Hematopoietic multipotent progenitor cell treated with erythropoietin and hydrocortisone succinate and interleukin-3 and kit ligand, for 6 days (in vitro differentiated cells): ENCODE measurements at regions not wholly inside any gene's neighbourhood (a gene's known extent, or its start where the extent isn't known, plus 50 kb on each side); places are given as distances from the start of the nearest gene placed in this dataset.

ENCODE experiments used
- DNase-seq: peaks from one replicate; pipeline ENCODE4 v3.0.0-alpha.2; 2015

DNA sequence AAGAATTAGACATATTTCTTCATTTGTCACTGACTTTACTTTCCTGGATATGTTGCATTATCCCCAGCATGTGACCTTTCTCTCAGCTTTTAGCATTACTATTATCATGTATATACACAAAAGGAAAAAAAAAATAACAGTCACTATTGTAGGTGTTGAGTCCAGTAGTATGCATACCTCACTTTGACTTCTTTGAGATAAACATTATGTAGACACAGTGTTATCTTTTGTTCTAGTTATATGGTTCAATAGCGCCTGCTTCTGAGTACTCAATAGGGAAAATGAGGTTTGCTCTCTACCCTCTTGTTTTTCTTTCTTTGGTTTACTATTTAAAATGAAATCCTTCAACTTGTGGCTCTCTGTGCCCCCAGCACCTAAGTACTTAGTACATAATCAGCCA lies 409.6 kb upstream of the PKN2 start:
- DNase-seq = no peak

DNA sequence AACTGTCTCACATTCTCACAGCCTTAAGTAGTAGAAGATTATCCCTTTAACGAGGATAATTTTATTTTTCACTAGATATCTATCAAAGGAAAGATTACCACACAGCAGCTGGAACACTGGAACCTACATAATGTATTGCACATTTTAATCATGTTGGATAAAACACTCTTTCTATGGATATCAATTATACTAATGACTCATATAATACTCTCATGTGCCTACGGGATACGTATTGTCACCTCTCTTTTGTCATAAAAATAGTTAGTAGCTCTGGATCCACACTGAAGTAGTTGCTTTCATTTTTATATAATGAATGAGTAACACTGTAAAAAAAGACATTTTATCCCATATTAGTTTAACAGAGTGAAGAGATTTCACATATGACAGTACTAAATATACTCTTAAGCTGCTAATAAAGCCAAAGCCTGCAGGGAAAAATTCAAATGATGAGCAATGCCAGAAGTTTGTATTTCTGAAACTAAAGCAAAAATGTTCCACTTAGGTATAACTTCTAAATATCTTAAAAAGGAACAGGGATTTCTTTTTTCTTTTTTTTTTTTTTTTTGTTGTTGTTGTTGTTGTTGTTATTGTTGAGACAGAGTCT lies 408.7 kb upstream of the PKN2 start:
- no peak for DNase-seq

DNA sequence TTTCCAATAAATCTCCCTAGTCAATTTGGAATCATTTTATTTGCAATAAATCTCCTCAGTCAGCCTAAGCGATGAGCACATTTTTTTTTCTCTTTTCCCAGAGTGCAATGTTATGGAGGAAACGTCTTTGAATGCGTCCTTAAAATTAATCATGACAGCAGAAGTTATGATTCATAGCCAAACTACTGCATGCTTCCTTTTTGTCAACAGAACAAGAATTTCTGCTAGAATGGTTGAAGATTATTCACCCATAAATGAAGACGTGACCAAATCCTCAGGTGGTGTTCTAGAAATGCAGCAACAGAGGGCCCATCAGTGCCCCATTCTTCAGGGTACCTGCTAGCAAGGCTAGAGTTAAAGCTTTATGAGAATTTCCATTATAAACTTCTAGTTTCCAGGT lies 407.9 kb upstream of the PKN2 start:
- DNase-seq = no peak

DNA sequence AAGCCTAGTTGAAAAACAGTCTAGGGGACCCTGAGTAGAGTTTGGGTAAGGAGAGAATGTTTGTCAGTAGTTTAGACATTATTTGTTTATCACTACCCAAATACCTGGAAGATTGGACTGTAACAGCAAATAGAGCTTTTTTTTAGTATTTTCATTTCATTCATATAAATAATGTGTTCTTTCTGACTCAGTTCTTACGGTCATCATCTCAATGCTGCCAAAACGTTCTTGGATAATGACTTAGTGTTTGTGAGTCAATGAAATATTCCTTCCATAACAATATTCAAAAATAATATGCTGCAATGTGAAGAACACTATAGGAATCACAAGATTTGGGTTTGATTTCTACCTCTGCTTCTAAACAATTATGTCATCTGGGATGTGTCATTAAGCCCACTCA lies 400.0 kb upstream of the PKN2 start:
- no peak for DNase-seq

DNA sequence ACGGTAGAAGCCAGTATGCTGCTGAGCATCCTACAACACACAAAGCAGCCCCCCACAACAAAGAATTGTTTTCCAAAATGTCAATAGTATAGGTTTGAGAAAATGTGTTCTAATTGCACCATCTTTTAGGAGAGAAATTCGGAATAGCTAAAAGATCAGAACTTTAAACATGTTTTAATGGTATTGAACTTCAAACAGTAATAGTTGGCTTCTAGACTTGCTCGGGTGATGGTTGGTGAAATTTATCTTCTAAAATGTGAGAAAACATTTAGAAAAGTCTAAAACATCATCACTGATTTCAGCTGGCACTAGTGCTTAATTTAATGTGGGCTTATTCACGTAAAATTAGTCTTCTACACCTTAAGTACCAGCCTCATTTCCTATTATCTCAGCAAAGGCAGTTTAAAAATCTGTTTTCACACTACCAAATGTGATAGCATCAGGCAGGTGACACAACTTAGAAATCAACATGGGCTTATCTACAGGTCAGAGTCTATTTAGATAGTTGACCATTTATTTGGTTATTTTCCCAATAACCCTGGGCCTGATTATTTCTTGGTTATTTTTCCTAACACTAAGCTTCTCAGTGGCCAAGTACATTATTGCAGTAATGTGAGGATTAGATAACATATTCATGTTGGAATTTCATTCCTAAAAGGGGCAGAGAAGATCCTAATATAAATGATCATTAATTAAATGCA lies 399.3 kb upstream of the PKN2 start:
- DNase-seq = no peak

DNA sequence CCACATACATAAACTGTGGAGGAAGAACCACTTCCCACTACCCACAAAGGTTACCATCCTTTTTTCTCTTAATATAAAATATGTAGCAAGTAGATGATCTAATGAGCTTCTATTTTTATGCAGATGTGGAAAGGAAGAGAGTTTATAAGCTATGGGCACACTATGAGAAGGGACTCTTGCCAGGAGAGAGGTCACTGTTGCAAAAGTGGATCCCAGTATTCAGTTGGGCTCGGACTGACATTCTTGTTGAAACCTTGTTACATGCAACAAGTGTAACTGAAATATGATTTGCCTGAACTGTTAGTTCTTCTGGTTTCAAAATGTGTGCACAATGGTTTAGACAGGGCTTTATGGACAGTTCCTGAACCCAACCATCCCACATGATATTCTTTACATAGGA lies 397.4 kb upstream of the PKN2 start:
- DNase-seq = no peak

DNA sequence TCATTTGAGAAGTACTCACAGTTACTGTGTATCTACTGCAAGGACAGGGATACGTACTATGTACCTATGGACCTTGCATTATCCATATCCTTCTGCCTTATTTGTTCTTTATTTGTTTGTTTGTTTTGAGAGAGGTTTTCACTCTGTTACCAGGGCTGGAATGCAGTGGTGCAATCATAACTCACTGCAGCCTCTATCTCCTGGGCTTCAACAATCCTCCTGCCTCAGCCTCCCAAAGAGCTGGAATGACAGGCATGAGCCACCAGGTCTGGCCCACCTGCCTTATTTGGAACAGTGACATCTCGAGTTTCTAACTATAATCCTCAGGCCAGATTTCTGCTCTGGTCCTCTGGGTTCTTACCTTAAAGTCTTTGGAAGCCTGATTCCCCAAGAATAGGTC lies 395.5 kb upstream of the PKN2 start:
- no peak for DNase-seq

DNA sequence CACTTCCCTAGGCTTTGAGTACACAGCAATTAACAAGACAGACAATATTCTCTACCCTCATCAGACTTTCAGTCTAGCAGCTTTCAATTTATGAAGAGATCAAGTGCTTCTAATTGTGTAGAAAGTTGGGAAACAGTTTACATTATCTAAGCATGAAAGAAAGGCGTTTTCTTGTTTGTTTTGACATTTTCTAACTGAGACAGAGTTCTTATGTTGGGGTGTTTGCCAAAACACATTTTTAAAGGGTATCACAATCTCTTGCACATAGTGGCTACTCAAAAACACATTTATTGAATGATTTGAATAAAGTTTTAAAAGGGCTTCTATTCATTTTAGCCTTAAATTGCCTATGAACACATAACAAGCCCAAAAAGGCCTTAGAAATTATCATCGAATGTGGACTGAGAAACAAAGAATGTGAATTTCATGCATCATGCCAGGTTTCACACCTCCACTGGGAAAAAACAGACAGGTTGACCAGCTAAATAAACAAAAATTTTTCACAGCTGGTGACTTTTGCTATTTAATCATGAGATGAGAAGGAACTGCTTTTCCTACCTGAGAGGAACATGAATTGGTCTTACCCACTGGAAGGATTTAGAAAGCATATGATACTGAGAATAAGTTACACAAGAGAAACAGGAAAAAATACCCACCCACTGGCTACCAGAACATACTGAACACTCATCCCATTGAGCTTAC lies 394.5 kb upstream of the PKN2 start:
- no peak for DNase-seq

DNA sequence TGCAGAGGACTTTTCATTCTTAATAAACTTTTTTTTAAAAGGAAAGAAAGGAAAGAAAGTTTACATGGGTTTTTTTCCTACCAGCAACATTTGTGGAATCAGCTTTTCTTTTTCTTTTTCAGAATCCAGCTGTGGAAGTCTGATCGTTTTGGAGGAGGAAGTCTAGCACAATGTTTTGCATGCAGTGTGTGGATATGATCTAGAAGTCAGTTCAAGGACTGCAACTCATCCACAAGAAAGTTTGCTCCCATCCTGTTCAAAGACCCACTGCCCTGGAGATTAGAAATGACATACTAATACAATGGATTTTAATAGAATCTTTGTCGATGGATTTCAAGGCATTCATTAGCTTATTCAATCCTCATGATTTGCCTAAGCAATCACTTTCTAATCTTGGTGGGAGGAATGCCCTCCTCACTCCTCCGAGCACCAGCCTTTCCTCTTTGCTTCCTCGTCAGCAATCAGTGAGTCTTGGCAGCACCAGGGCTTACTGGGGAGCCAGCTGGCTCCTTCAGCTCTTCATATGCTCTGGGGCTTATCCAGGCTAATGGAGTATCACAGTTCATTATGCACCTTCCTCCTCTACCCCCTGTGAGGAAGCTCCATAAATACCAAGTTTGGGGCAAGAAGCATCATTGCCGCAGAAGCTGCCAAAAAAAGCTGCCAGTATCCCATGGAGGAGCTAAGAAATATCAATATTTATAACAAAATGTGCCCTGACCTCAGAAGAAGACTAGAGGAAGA lies 392.3 kb upstream of the PKN2 start:
- no peak for DNase-seq

DNA sequence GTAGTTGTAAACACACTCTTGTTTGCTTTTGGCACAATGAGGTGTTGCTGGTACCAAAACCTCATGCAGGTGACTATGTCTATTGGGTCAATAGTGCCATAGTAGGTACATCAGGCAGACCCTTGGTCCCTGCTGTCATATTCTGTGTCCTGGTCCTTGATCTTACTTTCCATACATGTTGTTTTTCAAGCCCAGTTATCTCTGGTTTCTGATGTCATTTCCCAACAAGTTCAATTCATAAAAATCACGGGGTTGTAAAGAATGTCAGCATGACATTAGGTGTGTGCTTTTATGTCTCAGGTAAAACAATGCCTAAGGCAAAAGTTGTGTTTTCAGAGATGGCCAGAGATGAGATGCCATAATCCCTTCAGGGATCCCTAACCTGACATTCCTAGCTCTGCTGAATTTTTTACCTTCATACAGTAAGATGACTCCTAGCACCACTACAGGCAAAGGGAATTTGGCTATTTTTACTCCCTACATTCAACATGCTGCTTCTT lies 390.3 kb upstream of the PKN2 start:
- no peak for DNase-seq

DNA sequence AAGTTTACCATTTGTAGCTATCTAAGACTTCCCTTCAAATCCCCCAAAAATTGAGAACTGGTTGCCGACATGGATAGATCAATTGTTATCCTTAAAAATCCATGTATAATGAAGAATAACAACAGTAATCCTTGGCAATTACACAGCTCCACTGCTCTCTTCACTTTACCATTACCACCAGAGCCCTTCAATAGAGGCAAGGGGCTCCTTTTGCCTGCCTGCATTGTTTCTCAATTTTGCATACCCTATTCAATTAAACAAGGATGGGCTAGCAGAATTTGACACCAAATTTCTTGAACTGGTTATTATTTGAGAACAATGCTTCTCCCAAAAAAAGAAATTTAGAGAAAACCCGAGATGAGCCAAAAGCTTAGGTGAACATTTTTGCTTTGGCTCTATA lies 387.8 kb upstream of the PKN2 start:
- no peak for DNase-seq

DNA sequence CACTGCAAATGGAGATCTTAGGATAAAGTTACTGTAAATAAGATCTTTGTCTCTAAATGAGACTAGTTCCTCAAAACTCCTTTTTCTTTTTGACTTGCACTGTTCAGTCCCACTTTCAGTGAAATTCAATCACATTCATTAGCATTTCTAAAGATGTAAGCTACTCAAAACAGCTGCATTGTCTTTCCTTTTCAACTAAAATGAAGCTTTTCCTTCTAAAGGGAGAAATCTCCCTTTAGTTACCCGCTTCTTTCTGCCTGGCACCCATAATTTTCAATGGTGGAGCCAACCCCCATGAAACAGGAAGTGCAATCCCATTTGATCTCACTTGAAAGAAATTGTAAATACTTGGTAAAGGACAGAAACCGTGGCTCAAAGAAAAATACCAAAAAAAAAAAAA lies 387.4 kb upstream of the PKN2 start:
- no peak for DNase-seq

DNA sequence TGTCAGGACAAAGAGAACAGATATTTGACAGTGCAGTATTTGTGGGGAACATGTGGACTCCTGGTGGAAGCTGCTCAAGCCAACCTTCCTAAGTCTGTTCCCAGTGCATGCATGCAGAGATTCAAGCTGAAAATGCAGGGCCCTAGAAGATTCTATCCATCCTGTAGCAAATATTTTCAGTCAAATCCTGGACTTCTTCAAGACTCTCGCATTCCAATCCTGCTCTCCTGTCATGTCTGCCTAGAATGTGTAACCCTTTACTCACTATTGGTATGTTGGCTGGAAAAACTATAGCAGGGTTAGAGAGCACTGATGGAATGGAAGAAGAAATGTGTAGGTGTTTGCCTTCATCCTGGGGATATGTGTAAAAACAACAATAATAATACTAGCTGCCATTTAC lies 385.6 kb upstream of the PKN2 start:
- DNase-seq = no peak

DNA sequence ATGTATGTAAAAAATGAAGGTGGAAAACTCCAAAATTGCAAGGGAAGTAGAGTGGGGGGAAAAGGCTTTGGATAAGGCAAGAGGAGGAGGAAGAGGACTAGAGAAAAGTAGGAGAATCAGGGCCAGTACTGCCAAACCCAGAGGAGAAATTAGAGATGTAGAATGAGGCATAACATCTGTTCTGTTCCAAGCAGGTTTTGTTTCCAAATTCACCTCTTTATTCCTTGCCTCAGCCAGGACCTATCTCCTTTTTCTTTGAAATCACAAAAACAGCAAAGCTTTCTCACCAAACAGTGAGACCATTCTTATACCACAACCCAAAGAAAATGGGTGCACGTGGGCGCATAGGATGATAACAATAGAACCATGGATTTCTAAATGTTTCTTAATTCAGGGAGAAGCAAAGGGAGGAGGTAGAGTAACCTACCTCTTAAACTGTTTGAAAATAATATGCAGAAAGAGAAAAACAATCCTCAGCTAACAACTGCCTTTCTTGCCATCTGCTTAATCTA lies 383.3 kb upstream of the PKN2 start:
- no peak for DNase-seq

DNA sequence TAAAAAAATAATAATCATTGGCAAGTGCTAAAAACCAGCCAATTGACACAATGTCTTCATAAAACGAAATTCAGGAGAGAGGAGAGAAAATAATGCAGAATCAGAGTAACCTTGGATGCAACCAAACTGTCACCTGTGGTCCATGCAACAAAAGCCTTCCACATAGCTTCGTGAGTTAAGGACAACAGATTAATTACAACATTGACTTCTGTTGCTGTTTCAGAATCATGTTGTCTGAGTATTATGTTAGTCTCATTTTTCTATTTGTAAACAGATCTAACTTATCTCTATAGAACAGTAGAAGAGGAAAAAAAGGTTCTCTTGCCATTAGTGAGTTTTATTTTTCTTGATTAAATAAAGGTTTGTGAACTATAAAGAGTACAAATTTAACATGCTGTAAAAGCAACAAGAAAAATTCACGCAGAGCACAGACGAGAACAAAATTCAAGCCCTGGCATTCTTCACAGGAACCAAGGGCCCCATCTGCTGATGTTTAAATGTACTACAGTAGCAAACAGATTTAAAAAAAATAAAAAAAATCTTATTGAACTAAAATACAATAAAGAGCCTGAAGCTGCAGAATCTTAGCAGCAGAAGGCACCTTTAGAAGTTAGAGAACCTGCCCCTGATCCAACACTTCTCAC lies 381.1 kb upstream of the PKN2 start:
- peak; percentile 29 for DNase-seq

DNA sequence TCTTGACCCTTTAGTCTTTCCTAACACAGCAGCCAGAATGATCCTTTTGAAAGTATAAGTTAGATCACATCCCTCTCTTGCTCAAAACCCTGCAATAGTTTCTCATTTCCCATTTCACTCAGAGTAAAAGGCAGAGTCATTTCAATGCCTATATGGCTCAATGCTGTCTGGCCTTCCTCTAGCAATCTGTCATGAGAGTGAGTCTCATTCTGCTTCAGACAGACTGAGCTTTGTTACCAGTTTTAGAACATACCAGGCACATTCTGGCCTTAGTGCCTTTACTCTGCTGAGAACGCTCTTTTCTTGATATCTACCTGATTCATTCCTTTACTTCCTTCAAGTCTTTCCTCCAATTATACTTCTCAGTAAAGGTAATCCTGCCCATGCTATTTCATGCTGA lies 372.8 kb upstream of the PKN2 start:
- no peak for DNase-seq

DNA sequence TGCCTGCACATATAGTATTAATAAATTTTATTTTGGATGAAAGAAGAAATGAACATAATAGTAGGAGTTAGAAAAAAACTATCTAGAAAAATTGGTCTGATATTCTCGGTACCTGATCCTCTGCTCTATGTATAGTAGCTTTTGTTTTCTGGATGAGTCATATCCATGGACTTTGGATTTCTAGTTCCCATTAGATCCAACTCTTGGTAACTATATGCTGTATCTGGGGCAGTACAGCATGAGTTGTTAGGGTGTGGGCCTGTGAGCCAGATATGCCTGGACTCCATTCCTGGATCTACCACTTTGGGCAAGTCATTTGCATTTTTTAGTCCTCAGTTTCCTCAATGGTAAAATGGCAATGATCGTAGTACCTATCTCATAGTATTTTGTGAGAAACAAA lies 372.2 kb upstream of the PKN2 start:
- DNase-seq = no peak

DNA sequence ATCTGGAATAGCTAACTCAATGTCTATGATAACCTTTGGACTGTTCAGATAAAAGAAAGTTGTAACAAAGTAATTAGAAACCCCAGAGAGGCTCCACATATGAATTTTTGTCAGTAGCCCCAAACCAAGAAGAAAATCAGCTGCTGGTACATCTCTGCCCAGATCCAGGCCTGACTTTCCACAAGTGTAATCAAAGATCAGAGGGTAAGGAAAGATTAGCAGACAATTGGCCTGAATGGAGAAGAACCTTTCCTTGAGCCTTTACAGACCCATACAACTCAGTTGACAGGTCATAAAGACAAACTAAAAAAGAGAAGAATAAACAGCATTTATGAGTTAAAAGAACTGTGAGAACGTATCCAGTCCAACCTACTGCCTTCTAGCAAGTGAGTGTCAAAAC lies 366.7 kb upstream of the PKN2 start:
- DNase-seq = no peak

DNA sequence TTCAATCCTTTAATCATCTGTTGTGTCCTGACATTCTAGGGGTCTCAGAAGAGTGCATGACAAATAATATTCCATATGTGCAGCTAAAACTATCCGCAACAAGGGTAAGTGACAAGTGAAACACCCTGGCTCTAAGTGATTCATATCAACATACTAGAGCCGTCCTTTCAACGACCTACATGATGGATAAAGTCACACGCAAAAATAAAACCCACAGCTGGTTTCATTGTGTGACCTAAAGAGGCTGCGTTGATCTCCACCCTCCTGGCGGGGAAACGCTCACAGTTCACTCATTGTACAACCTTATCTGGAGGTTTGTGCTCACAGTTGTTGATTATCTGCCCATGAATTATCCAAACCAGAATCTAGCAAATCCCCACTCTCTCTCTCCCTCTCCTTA lies 365.3 kb upstream of the PKN2 start:
- no peak for DNase-seq

DNA sequence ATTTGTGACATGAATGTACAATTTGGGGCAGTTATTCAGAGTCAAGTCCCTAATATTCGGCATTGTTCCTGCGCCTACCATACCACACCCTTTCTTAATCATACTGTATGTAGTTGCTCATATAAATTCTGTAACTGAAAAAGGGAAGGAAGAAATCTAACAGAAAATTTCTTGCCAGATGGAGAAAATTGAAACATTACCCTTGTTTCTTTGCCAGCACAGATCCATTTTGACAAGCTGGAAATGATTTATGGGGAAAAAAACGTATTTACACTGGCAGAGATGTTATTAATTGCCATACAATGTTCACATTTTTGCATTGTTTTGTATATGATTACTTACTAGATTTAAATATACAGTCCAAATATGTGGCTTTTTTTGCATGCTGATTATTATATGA lies 363.8 kb upstream of the PKN2 start:
- no peak for DNase-seq

DNA sequence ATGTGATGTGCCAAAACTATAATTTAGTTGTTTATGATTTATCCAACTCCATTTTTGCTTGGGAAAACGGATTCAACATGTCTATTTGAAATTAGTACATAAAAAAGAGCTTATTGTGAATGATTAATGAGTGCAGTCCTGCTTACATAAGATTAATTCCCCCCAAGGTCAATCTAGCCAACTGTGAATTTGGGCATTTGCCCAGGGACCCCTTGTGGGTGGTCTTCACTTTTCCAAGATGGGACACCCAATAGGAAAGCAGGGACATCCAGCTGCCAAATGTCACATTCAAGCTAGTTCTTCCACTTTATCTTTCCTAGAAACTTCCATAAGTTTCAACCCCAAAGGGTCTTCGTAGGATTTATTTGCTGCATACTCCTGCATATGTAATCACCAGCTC lies 362.4 kb upstream of the PKN2 start:
- no peak for DNase-seq

DNA sequence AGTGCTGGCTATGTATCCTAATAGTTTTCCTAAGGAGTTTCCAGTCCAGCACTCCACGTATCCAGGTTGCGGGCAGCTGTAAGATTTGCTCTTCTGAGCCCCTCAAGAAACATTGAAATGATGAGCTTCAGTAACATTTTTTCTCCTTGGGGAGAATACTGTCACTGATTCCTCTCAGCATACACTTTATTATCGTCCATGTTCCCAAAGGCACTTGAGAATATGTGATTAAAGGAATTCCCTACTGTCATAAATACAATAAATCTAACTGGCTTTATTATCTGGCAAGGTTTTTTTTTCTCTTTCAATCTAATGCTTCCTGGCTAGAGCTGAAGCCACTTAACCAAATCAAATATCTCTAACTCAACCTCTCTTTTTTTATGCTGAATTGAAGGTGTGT lies 359.2 kb upstream of the PKN2 start:
- DNase-seq = no peak
